ENCODE measurements at regions not wholly inside any gene's neighbourhood (a gene's known extent, or its start where the extent isn't known, plus 50 kb on each side); places are given as distances from the start of the nearest gene placed in this dataset.
A peak's percentile ranks its signal among the peaks of the same experiment; 100 is the strongest.
"Not testable (repeated sequence)": the region's sequence is repeated elsewhere in the genome, so short reads cannot be mapped to it uniquely, and the experiment has no call there.

DNA sequence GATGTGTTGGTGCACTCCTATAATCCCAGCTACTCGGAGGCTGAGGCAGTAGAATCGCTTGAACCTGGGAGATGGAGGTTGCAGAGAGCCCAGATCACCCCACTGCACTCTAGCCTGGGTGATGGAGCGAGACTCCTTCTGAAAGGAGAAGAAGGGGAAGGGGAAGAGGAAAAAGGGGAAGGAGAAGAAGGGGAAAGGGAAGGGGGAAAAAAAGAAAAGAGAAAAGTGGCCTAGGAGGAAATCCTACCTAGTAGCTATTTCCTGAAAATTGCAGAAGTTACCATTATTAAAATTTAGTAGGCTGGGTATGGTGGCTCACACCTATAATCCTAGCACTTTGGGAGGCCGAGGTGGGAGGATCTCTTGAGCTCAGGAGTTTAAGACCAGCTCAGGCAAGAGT is 67.4 kb downstream of the ARRDC3 start:
- no peak for DNase-seq (ENCODE audit: low read depth in 2 of 2, low spot score in 1 of 2)

- peak; percentile 44 to 62 for DNase-seq (ENCODE audit: low read depth in 2 of 2, low spot score in 1 of 2)
Observed at GRCh38 chr5:91313757-91314673, 69.1 kb downstream of the ARRDC3 start.

DNA sequence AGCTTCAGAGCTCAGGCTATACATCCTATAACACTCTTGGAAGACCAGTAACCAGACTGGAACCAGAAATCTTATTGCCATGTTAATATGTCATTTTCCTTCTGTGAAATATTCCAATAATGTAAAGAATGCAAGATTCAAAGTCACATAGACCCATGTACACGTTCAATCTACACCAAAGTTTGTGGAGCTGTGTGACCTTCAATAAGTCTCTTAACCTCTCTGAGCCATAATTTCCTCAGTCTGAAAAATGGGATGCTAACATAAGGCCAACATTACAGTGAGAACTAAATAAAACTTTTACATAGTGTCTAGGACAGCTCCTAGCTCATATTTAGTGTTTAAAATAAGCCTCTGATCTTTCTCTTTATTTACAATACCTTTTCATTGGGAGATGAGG is 70.4 kb downstream of the ARRDC3 start:
- DNase-seq (ENCODE audit: low read depth in 2 of 2, low spot score in 1 of 2), result no peak

GRCh38 chr5:91311697-91312501 is 71.2 kb downstream of the ARRDC3 start:
- peak; percentile 26 to 40 for DNase-seq (ENCODE audit: low read depth in 2 of 2, low spot score in 1 of 2)

GRCh38 chr5:91311168-91311696 is 71.9 kb downstream of the ARRDC3 start:
- no peak for DNase-seq (ENCODE audit: low read depth in 2 of 2, low spot score in 1 of 2)

- DNase-seq (ENCODE audit: low read depth in 2 of 2, low spot score in 1 of 2), result not testable (repeated sequence)
Observed at GRCh38 chr5:91308157-91308556, 75.0 kb downstream of the ARRDC3 start.

DNA sequence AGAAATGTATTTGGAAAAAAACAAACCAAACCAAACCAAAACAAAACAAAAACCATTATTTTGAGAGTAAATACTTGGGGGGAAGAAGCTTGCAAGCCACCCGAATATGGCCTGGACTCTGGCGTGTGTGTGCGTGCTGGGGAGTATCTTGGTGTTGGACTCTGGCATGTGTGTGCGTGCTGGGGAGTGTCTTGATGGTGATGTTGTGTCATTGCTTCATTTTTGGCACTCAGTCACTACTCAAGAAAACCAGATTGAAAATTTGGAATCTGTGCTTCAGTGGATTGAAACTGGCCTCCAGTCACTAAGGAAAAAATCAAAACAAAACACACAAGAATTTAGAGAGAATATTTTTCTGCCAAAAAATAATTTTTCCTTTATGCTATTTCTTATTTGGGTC is 76.1 kb downstream of the ARRDC3 start:
- no peak for DNase-seq (ENCODE audit: low read depth in 2 of 2, low spot score in 1 of 2)

- no peak for DNase-seq (ENCODE audit: low read depth in 2 of 2, low spot score in 1 of 2)
Observed at GRCh38 chr5:91306497-91306896, 76.6 kb downstream of the ARRDC3 start.

GRCh38 chr5:91305640-91306039 is 77.5 kb downstream of the ARRDC3 start:
- DNase-seq (ENCODE audit: low read depth in 2 of 2, low spot score in 1 of 2), result no peak

- DNase-seq (ENCODE audit: low read depth in 2 of 2, low spot score in 1 of 2), result not testable (repeated sequence)
Observed at GRCh38 chr5:91304015-91304414, 79.1 kb downstream of the ARRDC3 start.

DNA sequence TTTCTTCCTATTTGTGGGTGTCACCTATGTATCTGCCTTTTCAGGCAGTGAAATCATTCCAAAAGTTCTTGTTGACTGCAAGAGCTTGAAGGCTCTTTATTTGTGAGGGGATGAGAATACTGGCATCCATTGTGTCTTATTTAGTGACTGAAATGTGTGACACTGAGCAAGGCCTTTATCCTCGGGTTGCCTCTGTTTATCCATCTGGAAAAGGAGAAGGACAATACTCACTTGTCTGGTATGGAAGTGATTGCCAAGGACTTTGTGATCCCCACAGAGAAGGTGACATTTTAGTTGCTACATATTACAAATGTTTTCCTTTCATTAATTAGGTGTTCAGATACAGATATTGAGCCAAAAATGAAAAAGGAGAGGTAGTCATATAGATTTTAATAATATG is 80.2 kb downstream of the ARRDC3 start:
- no peak for DNase-seq (ENCODE audit: low read depth in 2 of 2, low spot score in 1 of 2)

GRCh38 chr5:91302305-91302704 is 80.8 kb downstream of the ARRDC3 start:
- no peak for DNase-seq (ENCODE audit: low read depth in 2 of 2, low spot score in 1 of 2)

- no peak for DNase-seq (ENCODE audit: low read depth in 2 of 2, low spot score in 1 of 2)
Observed at GRCh38 chr5:91301106-91301846, 81.8 kb downstream of the ARRDC3 start.

DNA sequence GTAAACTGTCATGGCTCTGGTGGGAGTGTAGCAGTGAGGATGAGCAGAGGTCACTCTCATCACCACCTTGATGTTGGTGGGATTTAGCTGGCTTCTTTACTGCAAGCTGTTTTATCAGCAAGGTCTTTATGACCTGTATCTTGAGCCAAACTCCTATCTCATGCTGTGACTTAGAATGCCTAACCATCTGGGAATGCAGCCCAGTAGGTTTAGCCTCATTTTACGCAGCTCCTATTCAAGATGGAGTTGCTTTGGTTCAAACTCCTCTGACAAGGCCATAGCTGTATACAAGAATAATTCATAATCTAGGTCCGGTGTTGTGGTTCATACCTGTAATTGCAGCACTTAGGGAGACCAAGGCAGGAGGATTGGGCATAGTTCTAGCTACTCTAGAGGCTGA is 85.1 kb downstream of the ARRDC3 start:
- DNase-seq (ENCODE audit: low read depth in 2 of 2, low spot score in 1 of 2), result no peak

DNA sequence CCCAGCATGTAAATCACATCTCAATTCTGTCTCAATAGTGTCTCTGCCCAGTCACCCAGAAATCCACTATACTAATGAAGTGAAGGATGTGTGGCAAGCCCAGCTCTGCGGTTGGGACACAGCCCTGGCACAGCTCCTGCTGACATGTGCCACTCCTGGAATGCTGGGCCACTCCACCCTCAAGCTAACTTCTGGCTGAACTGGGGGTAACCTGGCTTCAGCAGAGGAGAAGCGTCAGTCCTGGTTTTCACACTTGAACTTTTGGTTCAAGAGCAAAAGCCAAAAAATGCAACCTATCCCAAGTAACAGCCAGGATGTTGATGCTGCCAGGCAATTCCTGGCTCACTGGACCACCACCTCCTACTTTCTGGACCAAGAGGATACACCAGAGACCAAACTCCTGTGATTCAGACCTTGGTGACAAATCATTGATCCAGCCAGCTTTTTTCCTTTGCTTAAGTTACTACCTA is 86.4 kb downstream of the ARRDC3 start:
- no peak for DNase-seq (ENCODE audit: low read depth in 2 of 2, low spot score in 1 of 2)

DNA sequence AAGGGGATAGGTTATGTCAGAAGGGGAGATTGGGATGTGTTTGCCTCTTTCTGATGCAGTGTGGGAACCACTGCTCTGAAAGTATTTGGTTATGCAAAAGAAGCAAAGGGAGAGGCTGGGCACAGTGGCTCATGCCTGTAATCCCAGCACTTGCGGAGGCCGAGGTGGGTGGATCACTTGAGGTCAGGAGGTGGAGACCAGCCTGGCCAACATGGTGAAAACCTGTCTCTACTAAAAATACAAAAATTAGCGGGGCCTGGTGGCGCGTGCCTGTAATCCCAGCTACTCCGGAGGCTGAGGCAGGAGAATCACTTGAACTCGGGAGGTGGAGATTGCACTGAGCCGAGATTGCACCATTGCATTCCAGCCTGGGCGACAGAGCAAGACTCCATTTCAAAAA is 87.0 kb downstream of the ARRDC3 start:
- not testable (repeated sequence) for DNase-seq (ENCODE audit: low read depth in 2 of 2, low spot score in 1 of 2)

DNA sequence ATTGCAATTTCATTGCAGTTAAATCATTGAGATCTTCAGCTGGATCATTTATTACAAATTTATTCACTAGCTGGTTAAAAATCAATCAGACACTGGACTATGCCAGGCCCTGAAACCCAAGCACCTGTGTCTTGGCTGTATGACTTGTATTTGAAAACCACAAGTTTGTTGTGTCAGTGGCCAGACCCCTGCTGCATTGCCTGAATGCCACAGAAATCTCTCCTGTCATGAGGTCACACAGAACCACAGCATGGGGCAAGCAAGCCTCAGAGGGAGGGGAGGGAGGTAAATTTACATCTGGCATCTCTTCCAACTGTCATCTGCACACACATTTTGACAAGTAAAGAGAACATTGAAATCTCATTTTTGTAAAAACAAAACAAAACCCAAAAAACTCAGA is 90.0 kb downstream of the ARRDC3 start:
- no peak for DNase-seq (ENCODE audit: low read depth in 2 of 2, low spot score in 1 of 2)

DNA sequence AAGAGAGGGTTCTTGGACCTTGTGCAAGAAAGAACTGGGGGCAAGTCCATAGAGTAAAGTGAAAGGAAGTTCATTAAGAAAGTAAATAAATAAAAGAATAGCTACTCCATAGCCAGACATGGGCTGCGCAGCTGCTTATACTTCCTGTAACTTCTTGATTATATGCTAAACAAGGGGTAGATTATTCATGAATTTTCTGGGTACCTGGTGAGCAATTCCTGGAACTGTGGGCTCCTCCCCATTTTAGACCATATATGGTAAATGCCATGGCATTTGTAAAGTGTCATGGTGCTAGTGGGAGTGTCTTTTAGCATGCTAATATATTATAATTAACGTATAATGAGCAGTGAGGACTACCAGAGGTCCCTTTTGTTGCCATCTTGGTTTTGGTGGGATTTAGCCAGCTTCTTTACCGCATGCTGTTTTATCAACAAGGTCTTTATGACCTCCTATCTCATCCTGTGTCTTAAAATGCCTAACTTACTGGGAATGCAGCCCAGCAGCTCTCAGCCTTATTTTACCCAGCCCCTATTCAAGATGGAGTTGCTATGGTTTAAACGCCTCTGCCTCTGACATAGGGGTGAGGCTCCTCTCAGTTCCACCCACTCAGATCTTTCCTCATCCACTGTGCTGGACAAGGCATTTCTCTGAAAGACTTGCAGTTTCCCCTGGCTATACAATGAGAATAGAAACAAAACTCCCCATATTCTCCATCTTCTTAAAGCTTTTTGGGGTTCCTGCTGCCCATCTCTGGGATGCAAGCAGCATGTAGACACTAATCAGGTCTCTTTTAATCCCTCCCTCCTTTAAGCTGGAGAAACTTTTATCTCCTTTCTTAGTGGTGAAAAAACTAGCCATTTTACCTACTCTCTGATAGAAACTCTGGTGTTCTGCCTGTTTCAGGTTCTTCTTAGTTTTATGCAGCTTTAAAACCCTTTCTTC is 91.2 kb downstream of the ARRDC3 start:
- no peak for DNase-seq (ENCODE audit: low read depth in 2 of 2, low spot score in 1 of 2)

DNA sequence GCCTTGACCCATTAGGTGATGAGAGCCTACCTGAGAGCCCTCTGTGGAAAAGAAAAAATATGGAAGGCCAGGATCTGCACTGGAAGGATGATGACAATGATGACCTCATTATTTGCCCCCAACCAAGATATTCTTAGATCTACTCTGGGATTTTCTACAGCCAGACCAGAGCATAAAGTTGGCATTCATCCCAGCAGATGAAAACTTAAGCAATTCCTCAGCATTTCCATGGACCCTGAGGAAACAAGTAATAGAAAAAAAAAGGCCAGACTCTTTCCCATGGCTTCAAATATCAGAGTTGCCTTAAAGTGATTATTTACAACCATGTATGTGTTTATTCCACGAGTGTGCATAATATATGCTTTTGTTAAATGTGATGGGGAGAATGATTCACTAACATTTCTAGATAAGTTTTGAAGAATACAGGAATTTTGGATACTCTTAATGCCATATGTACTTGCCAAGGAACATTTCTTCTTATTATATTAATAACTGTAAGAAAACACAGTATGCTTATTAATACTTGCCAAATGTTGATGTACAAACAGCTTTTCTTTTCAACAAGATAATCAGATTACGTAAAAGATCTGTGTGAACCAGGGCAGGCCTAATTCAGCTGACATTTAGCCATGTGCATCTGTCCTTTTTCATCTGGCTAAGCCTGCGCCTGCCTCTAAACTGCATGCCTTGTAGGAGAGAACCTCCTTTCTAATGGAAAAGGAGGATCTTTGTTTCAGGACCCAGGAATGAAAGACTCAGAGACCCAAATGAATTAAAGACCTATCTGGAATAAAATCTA is 94.8 kb downstream of the ARRDC3 start:
- no peak for DNase-seq (ENCODE audit: low read depth in 2 of 2, low spot score in 1 of 2)

Measured in stimulated activated CD8-positive, alpha-beta memory T cell treated with anti-CD3 and anti-CD28 coated beads, Interleukin-4, amount 100 ng/mL, for 1 hour (primary cell).